ENCODE measurements at regions not wholly inside any gene's neighbourhood (a gene's known extent, or its start where the extent isn't known, plus 50 kb on each side); places are given as distances from the start of the nearest gene placed in this dataset.

DNA sequence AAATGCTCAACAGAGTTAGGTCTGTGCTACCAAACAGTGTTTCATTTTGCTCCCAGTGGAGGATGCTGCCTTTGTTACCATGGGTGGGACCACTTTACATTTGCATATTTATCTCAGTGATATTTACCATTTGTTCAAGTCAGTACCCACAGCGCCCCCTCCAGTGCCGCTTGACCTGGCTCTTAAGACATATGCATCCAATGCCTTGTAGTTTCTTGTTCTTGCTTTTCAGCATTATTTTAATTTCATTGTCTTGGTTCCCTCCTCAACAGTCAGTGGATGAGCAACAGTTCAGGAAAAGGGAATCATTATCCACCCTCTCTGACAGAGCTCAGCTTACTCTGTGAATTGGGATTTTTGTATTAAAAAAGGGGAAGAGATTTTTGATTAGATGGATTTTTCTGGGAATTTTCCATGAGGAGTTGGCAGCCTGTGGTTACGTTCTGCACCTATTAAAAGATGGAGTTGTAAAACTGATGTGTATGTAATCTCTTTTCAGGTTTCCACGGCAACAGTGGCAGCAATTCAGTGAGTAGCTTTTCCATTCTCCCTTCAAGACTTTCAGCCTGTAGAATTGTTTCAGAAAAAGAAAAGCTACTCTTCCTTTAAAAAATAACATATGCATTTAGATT lies 240.5 kb upstream of the DAAM1 start:
- intact Hi-C loops (cut with micrococcal nuclease; ENCODE audit: unreplicated experiment) (no loop called here), in situ Hi-C loops (cut with HindIII; ENCODE audit: extremely low pct_ligation_motif_present, low pct_unique_long_range_greater_than_20kb) (no loop called here)
- 8% methylated on average over 4 of the region's 4 CpGs for WGBS (ENCODE audit: low lambda C conversion rate)
- POLR2A ChIA-PET = no interaction called here
- H3K27me3 ChIP-seq (ENCODE audit: control insufficient read depth in 1 of 2, insufficient read depth in 2 of 2, low read length in 2 of 2) = no peaks in the 10 kb centered on the region
- H3K9ac ChIP-seq (ENCODE audit: insufficient read depth, low read depth, low read length) = no peak overlapping the region
- H3K4me1 ChIP-seq (ENCODE audit: insufficient read depth, low read length) = no peaks in the 10 kb centered on the region
- H3K4me2 ChIP-seq (ENCODE audit: low read depth, low read length) = no peak overlapping the region
- no peaks in the 10 kb centered on the region for H3K79me2 ChIP-seq (ENCODE audit: insufficient read depth, low read length)
- H2AFZ ChIP-seq (ENCODE audit: low read length) = no peak overlapping the region
- H3K4me3 ChIP-seq (replicated peaks in 1 of 3; ENCODE audit: insufficient read depth in 1 of 3, low read depth in 2 of 3, low read length in 3 of 3) = no peak overlapping the region
- TF ChIP-seq ZNF746 (CRISPR knock-in tag; IDR thresholded peaks at IDR 0.05) (no peak), ZBTB7A (CRISPR knock-in tag; IDR thresholded peaks at IDR 0.05) (no peak), WIZ (CRISPR knock-in tag; IDR thresholded peaks at IDR 0.05) (no peak), CREB1 (IDR thresholded peaks at IDR 0.05) (no peak), CREB1 (CRISPR knock-in tag; IDR thresholded peaks at IDR 0.05) (no peak), MAFK (conservative IDR thresholded peaks at IDR 0.05 in 1 of 2, IDR thresholded peaks at IDR 0.05 in 1 of 2; ENCODE audit: low read length in 2 of 2) (no peak), GLI4 (CRISPR knock-in tag; IDR thresholded peaks at IDR 0.05; ENCODE audit: borderline replicate concordance) (no peak), HNRNPH1 (optimal IDR thresholded peaks at IDR 0.05; ENCODE audit: low read depth, low read length) (no peak), GTF3A (CRISPR knock-in tag; conservative IDR thresholded peaks at IDR 0.05) (no peak), PAWR (CRISPR knock-in tag; IDR thresholded peaks at IDR 0.05; ENCODE audit: borderline replicate concordance) (no peak), SAP130 (CRISPR knock-in tag; IDR thresholded peaks at IDR 0.05; ENCODE audit: low read depth) (no peak), KLF11 (CRISPR knock-in tag; IDR thresholded peaks at IDR 0.05) (no peak), ATRX (CRISPR knock-in tag; IDR thresholded peaks at IDR 0.05; ENCODE audit: borderline replicate concordance) (no peak)
- TF ChIP-seq, protein P1, sequence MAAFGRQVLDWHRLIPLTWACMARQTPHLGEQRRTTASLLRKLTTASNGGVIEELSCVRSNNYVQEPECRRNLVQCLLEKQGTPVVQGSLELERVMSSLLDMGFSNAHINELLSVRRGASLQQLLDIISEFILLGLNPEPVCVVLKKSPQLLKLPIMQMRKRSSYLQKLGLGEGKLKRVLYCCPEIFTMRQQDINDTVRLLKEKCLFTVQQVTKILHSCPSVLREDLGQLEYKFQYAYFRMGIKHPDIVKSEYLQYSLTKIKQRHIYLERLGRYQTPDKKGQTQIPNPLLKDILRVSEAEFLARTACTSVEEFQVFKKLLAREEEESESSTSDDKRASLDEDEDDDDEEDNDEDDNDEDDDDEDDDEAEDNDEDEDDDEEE (CRISPR knock-in tag; IDR thresholded peaks at IDR 0.05) = no peak
- TF ChIP-seq, protein P2, sequence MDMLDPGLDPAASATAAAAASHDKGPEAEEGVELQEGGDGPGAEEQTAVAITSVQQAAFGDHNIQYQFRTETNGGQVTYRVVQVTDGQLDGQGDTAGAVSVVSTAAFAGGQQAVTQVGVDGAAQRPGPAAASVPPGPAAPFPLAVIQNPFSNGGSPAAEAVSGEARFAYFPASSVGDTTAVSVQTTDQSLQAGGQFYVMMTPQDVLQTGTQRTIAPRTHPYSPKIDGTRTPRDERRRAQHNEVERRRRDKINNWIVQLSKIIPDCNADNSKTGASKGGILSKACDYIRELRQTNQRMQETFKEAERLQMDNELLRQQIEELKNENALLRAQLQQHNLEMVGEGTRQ (IDR thresholded peaks at IDR 0.05; ENCODE audit: low read depth, low read length) = no peak
- TF ChIP-seq, protein P2 (CRISPR knock-in tag; IDR thresholded peaks at IDR 0.05; ENCODE audit: borderline replicate concordance) = no peak
- TF ChIP-seq, protein P3, sequence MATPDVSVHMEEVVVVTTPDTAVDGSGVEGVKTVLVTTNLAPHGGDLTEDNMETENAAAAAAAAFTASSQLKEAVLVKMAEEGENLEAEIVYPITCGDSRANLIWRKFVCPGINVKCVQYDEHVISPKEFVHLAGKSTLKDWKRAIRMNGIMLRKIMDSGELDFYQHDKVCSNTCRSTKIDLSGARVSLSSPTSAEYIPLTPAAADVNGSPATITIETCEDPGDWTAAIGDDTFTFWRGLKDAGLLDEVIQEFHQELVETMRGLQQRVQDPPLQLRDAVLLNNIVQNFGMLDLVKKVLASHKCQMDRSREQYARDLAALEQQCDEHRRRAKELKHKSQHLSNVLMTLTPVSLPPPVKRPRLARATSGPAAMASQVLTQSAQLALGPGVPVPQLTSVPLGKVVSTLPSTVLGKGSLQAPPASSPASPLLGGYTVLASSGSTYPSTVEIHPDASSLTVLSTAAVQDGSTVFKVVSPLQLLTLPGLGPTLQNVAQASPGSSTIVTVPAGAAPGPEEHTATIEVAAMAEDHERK (CRISPR knock-in tag; IDR thresholded peaks at IDR 0.05; ENCODE audit: low read depth) = no peak
- DNase-seq (ENCODE audit: low spot score) = no peak
- ATAC-seq = no peak
- H3K27ac ChIP-seq (ENCODE audit: extremely low read length, insufficient read depth, low read length) = no peak overlapping the region
- CTCF ChIA-PET (ENCODE audit: low intra/inter-chr PET ratio, low total read pairs) = no interaction called here
- H4K20me1 ChIP-seq (ENCODE audit: insufficient read depth, low read length) = no peaks in the 10 kb centered on the region
- no peaks in the 10 kb centered on the region for H3K36me3 ChIP-seq (replicated peaks in 1 of 2; ENCODE audit: control insufficient read depth in 1 of 2, insufficient read depth in 2 of 2, low read length in 2 of 2)
- no TSS peak for BruUV-seq (replicated peaks)
- FAIRE-seq = no peak
- H3K9me3 ChIP-seq (ENCODE audit: low read length) = no peaks in the 10 kb centered on the region

All from HepG2 (cell line).